DMS53 (cell line): ENCODE measurements at regions not wholly inside any gene's neighbourhood (a gene's known extent, or its start where the extent isn't known, plus 50 kb on each side); places are given as distances from the start of the nearest gene placed in this dataset.

Experiments
- DNase-seq: peaks from one replicate; lab custom pipeline; 2025; lab: John Stamatoyannopoulos, UW

- no peak for DNase-seq
These were observed 501.4 kb upstream of the DAB1 start for GRCh38 chr1:57925226-57925625.

DNA sequence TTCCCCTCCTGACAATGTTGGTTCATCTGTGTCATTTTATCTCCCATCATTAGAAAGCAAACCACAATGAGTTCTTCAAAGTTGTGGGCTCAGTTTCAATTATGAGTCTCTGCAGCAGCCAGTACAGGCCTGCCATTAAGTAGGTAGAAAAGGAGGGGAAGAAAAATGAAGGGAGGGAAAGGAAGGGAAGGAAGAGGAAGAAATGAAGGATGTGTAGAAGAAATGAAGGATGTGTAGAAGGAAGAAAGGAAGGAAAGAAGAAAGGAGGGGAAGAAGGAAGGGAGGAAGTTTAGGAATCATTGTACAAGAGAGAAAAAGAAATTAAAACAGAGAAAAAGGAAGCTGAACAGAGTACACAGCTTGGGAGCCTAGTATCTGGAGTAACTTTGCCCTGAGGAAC, 498.3 kb upstream of the DAB1 start:
- DNase-seq: no peak

DNA sequence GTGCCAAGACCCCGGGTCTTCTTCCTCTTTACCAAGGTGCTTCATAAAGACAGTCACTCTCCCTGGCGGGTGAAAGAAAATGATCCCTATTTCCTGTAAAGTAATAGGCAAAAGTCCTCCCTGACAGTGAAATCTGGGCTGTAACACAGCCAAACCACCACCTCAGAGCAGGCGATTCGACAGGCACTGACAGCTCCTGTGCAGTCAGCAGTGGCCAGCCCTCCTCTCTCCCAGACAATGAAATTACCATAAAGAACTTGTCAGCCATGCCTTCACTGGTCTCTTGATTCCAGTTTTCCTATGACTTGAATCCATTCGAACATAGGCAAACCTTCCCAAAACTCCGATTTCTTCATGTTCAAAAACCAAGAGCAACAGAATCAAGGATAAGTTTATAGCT, 492.2 kb upstream of the DAB1 start:
- DNase-seq: no peak

- no peak for DNase-seq
These were observed 487.6 kb upstream of the DAB1 start for GRCh38 chr1:57911427-57911826.

DNA sequence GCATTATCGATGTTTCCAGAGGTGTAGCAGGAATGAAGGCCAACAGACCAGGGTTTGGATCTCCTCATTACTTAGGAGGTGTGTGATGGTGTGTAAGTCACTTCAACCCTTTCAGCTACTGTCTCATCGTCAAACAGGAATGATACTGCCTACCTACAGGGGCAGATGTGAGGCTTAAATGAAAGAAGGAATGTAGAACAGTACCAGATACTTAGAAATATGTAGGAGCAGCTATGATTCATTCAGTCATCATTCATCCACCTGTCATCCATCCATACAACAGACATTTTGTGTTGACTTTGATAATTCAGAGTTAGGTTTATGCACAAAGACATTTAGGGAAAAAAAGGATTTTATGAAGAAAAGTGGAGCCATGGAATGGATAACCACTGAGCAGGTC, 486.9 kb upstream of the DAB1 start:
- no peak for DNase-seq

DNA sequence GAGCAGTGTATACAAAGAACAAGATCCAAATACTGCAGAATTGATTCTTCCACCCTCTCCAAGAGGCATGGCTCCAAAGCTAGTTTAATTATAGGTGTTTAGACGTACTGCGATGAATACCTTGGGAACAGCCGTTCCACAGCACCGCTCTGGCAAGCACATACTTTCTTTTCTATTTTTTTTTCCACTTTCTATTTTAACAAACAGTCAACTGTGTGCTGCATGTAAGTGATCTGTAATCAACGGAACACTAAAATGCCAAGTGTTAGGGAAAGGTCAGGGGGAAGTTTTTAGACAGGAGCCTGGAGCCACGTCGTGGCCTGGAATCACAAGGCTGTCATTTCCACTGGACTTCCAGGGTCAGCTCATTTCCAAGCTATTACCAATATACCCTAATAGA, 486.4 kb upstream of the DAB1 start:
- no peak for DNase-seq

- DNase-seq: no peak
These were observed 484.5 kb upstream of the DAB1 start for GRCh38 chr1:57908147-57908890.

- DNase-seq: no peak
These were observed 477.5 kb upstream of the DAB1 start for GRCh38 chr1:57901208-57901919.

- DNase-seq: no peak
These were observed 474.7 kb upstream of the DAB1 start for GRCh38 chr1:57898531-57898930.

DNA sequence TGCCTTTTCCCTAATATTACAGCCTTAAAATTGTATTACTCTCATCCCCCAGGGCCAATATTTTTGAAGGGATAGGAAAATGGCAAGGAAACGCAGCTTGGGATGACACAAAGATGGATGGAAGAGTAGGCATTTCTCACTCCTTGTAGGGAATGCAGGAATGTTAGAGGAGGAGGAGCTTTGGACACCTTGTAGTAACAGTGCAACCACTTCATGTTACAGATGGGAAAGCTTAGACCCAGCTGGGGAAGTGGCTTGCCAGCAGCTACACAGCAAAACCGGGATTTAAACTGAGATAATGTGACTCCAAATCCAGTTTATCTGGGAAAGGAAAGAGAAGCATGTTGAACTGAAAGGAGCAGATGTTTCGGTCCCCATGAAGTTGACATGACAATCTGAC, 473.7 kb upstream of the DAB1 start:
- DNase-seq: no peak

DNA sequence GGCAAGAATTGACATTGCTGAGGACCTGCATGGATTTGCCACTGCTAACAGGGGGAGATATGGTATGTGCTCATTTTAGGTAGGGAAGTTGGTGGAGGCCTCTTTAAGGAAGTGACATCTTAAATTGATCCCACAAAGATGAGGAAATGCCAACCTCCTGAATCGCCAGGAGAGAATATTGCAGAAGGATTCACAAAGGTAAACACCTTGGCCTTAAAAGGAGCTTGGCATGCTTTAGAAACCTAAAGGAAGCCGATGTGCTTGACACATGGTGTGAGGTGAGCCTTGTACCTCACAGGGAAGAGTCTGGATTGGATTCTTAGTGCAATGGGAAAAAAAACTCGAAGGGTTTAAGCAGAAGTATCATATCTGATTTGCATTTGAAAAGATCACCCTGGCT, 470.5 kb upstream of the DAB1 start:
- no peak for DNase-seq

- DNase-seq: no peak
These were observed 465.9 kb upstream of the DAB1 start for GRCh38 chr1:57889676-57890320.

- DNase-seq: no peak
These were observed 464.2 kb upstream of the DAB1 start for GRCh38 chr1:57887964-57888491.

DNA sequence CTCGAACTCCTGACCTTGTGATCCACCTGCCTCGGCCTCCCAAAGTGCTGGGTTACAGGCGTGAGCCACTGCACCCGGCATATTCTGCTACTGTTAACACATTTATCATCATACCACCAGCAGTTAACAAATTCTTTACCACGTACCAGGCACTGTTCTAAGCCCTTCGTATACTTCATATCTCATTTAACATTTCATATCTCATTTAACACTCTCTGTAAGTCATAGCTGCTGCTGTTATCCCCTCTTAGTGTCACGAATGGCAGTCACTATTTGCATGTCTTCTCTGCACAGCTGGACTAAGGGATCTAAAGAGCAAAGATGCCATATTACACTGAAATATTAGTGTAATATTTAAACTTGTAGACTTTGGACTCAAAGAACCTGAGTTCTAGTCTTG, 462.5 kb upstream of the DAB1 start:
- DNase-seq: no peak

GRCh38 chr1:57883642-57883995, 459.8 kb upstream of the DAB1 start:
- no peak for DNase-seq

GRCh38 chr1:57882934-57883641, 459.2 kb upstream of the DAB1 start:
- DNase-seq: no peak

DNA sequence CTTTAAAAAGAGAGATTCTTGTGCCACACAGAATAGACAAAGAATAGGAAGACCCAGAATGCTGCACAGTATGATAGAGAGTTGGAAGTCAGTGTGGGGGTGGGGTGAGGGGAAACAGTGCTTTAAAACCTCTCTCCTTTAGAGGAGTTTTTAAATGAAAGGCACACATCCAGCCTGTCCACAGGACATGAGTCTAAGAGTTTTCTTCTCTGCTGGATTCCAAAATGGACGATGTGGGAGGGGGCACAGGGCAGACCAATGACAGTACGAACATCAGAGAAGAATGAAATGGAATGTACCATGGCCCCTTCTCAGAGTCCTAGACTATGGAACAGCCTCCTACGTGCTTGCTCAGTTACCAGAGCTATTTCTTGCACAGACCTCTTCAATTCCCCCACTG, 458.2 kb upstream of the DAB1 start:
- DNase-seq: no peak

DNA sequence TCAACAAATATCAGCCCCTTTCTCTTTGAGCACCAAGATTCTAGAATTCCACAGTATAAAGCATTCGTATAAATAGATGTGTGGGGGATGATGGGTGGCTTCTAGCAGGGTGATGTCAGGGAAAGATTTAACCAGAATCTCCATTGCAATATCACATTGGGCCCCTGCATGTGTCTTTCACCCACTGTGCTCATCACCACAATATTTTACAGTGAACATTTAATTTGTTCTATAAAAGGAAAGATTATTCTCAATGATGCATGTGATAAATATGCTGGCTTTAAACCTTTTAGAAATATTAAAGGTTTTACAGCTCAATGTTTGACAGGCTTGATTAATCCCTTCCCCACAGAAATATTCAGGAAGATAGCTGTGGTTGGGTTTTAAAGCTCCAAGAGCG, 457.8 kb upstream of the DAB1 start:
- no peak for DNase-seq

DNA sequence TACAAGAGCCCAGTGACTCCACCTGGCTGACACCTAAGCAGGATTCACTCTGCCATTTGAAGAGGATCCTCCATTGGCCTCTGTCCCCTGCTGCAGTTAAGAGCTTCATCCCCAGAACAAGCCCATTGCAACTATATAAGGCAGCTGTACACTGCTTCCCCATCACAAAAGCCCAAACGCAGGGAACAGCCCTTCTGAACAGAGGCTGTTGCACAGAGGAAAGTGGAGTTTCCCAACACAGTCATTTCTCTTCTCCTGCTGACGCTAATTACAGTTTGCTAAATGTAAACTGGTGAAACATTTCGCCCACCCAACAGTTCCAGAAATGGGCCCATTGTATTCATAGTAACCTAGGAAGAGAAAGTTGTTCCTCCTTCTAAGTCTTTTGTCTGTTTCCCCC, 455.8 kb upstream of the DAB1 start:
- no peak for DNase-seq

- DNase-seq: peak; percentile 99
These were observed 450.6 kb upstream of the DAB1 start for GRCh38 chr1:57874418-57874877.

GRCh38 chr1:57872913-57873312, 449.1 kb upstream of the DAB1 start:
- no peak for DNase-seq

DNA sequence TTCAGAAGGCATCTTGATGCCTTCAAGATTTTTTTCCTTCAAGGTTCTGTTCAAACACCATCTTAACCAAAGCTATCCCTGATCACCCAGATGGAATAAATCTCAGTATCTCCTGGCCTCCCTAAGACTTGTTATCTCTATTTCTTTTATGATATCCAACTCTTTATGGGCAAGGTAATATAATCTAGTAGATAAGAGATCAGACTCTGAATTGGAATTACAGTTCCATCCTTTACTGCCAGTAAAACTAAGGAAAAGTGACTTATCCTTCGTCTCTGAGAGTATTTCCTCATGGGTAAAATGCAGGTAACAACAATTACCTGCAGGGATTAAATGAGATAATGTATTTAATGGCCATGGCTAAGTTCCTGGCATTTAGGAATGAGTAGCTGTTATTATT, 445.0 kb upstream of the DAB1 start:
- DNase-seq: no peak
